GM10248 (cell line): ENCODE measurements at regions not wholly inside any gene's neighbourhood (a gene's known extent, or its start where the extent isn't known, plus 50 kb on each side); places are given as distances from the start of the nearest gene placed in this dataset.

Experiments used
- CTCF ChIA-PET: fragments of 300-600 bp; sonication (Branson Sonifier 250); formaldehyde crosslinking; extraction: SDS; loops from one replicate; lab custom pipeline; 2021; ENCODE audit warnings: antibody characterized with exemption; lab: Yijun Ruan, JAX
- POLR2A ChIA-PET: fragments of 350-650 bp; sonication (Branson Sonifier 250); formaldehyde crosslinking; extraction: SDS; loops from one replicate; lab custom pipeline; 2020; ENCODE audit warnings: antibody characterized with exemption; lab: Yijun Ruan, JAX
- DNase-seq: peaks from one replicate; pipeline ENCODE4 v3.0.0; 2012; ENCODE audit errors: extremely low spot score
- TF ChIP-seq, protein P1 (sequence below): IDR thresholded peaks from 2 replicates; pipeline ENCODE4 v1.5.1; 2012; ENCODE audit warnings: mild to moderate bottlenecking, low read depth; ENCODE audit errors: extremely low read depth, missing control alignments, control extremely low read depth

GRCh38 chrX:131356725-131357124, 67.6 kb upstream of the IGSF1 start:
- ChIA-PET CTCF (no interaction called here), POLR2A (no interaction called here)
- no peak for DNase-seq
- TF ChIP-seq, protein P1, sequence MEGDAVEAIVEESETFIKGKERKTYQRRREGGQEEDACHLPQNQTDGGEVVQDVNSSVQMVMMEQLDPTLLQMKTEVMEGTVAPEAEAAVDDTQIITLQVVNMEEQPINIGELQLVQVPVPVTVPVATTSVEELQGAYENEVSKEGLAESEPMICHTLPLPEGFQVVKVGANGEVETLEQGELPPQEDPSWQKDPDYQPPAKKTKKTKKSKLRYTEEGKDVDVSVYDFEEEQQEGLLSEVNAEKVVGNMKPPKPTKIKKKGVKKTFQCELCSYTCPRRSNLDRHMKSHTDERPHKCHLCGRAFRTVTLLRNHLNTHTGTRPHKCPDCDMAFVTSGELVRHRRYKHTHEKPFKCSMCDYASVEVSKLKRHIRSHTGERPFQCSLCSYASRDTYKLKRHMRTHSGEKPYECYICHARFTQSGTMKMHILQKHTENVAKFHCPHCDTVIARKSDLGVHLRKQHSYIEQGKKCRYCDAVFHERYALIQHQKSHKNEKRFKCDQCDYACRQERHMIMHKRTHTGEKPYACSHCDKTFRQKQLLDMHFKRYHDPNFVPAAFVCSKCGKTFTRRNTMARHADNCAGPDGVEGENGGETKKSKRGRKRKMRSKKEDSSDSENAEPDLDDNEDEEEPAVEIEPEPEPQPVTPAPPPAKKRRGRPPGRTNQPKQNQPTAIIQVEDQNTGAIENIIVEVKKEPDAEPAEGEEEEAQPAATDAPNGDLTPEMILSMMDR = no peak

- ChIA-PET POLR2A (no interaction called here), CTCF (no interaction called here)
- no peak for DNase-seq
- TF ChIP-seq, protein P1 = no peak
Measured at GRCh38 chrX:131359611-131360010, 70.5 kb upstream of the IGSF1 start.

DNA sequence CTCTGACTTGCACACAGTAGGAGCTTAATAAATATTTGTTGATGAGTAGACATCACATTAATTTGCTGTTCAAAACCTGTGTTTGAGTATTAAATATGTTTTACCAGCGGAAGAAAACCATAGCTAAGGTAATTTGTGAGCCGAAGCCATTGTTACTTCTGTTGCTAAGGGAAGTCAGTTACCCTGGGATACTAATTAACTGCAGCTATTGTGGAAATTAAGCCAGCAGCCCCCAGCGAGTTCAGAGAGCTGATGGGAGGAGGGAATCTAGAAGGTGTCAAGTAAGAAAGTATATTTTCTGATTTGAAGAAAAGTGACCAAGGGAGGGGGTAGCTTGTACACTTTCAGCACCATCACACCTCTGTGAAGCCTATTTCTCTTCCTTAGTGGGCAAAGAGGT, 76.7 kb upstream of the IGSF1 start:
- TF ChIP-seq, protein P1 = no peak
- DNase-seq = no peak
- ChIA-PET CTCF (no interaction called here), POLR2A (no interaction called here)

- POLR2A ChIA-PET = no interaction called here
- CTCF ChIA-PET = no interaction called here
- TF ChIP-seq, protein P1 = no peak
- DNase-seq = no peak
Measured at GRCh38 chrX:131366407-131366806, 77.3 kb upstream of the IGSF1 start.

GRCh38 chrX:131388293-131388692, 99.2 kb upstream of the IGSF1 start:
- DNase-seq = no peak
- POLR2A ChIA-PET = no interaction called here
- TF ChIP-seq, protein P1 = no peak
- CTCF ChIA-PET = no interaction called here

DNA sequence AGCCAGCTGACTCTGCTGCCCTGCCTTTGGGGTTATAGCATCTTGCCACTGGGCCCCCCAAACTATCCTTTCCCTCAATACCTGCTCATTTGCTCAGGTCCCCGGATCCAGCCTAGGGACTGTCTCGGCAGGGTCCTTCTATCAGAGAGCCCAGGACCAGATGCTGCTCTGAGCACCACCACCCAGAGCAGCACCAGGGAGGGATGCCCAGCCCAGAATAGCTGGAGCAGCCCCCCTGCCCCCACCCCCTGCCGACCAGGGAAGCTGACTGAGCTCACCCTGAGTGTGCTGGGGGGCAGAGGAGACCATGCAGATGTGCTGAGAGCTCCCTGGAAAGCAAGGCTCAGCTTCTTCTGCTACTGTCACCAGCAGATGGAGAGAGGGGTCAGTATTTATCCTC, 103.6 kb upstream of the IGSF1 start:
- POLR2A ChIA-PET = no interaction called here
- DNase-seq = no peak
- CTCF ChIA-PET = no interaction called here
- TF ChIP-seq, protein P1 = no peak

GRCh38 chrX:131393426-131393825, 104.3 kb upstream of the IGSF1 start:
- TF ChIP-seq, protein P1 = no peak
- DNase-seq = no peak
- ChIA-PET CTCF (no interaction called here), POLR2A (no interaction called here)
